ENCODE measurements at regions not wholly inside any gene's neighbourhood (a gene's known extent, or its start where the extent isn't known, plus 50 kb on each side); places are given as distances from the start of the nearest gene placed in this dataset.

DNA sequence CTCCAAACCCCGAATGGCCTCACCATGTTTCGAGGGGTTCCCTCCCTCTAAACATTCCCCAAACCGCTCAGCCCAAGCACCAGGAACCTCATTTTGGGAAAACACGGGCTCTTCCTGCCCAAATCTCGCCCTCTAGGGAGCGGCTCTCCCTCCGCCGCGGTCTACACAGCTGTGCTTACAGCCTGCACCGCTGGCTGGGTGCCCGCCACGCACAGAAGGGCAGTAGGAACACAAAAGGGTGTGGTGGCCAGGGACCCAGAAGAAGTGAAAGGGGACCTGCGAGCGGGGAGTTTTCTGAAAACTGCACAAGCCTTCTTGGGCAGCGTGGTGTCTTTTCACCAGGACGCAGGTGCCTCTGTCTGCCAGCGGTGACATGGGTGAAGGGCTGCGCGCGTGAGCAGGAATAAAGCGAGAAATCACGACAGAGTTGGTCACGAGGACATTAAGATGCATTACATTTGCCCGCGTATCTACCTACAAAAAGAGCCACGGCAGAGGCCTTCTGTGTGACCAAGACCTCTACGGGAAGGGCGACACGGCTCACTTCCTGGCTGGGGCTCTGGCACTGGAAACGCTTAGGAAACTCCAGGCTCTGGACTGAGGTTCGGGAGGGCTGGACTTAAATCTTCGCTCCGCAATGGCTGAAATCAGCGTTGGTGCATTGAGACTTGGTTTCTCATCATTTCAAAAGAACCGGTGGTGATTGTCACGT, 171.7 kb downstream of the LSM5 start:
- FAIRE-seq (no peak), DNase-seq (peak in 3 of 5 donors; percentile 27 to 63 (median 42))
- Histone ChIP-seq H3K9ac (ENCODE audit: low read length in 3 of 3) (no peak overlapping the region), H3K36me3 (ENCODE audit: control insufficient read depth in 2 of 3, insufficient read depth in 3 of 3, low read length in 3 of 3) (no peaks in the 10 kb centered on the region), H3K9me3 (ENCODE audit: control insufficient read depth in 2 of 3, insufficient read depth in 1 of 3, low read length in 3 of 3) (no peaks in the 10 kb centered on the region), H3K4me1 (ENCODE audit: control insufficient read depth in 2 of 3, insufficient read depth in 2 of 3, low read depth in 1 of 3, low read length in 3 of 3) (peaks cover 0 to 6% (median 4%) of the 10 kb centered on the region in 3 donors), H3K27ac (ENCODE audit: low read depth in 2 of 2, low read length in 2 of 2) (no peak overlapping the region), H3K4me3 (ENCODE audit: low read length in 3 of 3) (peak overlapping the region; percentile 1 to 53 (median 51)), H3K27me3 (ENCODE audit: control insufficient read depth, insufficient read depth, low read length) (no peaks in the 10 kb centered on the region)
- TF ChIP-seq, protein P1, sequence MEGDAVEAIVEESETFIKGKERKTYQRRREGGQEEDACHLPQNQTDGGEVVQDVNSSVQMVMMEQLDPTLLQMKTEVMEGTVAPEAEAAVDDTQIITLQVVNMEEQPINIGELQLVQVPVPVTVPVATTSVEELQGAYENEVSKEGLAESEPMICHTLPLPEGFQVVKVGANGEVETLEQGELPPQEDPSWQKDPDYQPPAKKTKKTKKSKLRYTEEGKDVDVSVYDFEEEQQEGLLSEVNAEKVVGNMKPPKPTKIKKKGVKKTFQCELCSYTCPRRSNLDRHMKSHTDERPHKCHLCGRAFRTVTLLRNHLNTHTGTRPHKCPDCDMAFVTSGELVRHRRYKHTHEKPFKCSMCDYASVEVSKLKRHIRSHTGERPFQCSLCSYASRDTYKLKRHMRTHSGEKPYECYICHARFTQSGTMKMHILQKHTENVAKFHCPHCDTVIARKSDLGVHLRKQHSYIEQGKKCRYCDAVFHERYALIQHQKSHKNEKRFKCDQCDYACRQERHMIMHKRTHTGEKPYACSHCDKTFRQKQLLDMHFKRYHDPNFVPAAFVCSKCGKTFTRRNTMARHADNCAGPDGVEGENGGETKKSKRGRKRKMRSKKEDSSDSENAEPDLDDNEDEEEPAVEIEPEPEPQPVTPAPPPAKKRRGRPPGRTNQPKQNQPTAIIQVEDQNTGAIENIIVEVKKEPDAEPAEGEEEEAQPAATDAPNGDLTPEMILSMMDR (IDR thresholded peaks at IDR 0.05; ENCODE audit: borderline replicate concordance, extremely low read depth, insufficient read depth), result no peak
- intact Hi-C loops (cut with DNase I), result no loop called here

DNA sequence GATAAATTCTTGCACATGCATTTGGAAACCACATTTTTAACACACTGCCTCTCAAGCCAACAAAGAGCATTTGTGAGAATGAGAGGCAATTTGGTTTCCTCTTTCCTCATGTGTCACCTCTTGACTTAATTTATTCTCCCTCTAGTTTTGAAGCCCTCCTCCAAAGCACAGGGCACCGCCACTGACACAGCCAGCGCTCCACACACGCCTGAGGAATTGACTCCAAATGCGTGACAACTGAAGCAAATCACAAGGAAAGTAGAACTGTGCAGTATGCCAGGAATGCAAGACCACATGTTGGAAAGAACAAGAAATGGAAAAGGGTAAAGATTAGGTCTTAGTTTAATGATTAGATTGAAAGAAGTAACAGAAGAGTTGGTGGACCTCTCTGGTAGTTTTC, 173.3 kb downstream of the LSM5 start:
- Histone ChIP-seq H3K4me1 (ENCODE audit: control insufficient read depth in 2 of 3, insufficient read depth in 2 of 3, low read depth in 1 of 3, low read length in 3 of 3) (peaks cover 0 to 6% (median 4%) of the 10 kb centered on the region in 3 donors), H3K4me3 (ENCODE audit: low read length in 3 of 3) (no peak overlapping the region), H3K27ac (ENCODE audit: low read depth in 2 of 2, low read length in 2 of 2) (no peak overlapping the region), H3K27me3 (ENCODE audit: control insufficient read depth, insufficient read depth, low read length) (no peaks in the 10 kb centered on the region), H3K36me3 (ENCODE audit: control insufficient read depth in 2 of 3, insufficient read depth in 3 of 3, low read length in 3 of 3) (no peaks in the 10 kb centered on the region), H3K9me3 (ENCODE audit: control insufficient read depth in 2 of 3, insufficient read depth in 1 of 3, low read length in 3 of 3) (no peaks in the 10 kb centered on the region), H3K9ac (ENCODE audit: low read length in 3 of 3) (no peak overlapping the region)
- TF ChIP-seq, protein P1 (IDR thresholded peaks at IDR 0.05; ENCODE audit: borderline replicate concordance, extremely low read depth, insufficient read depth), result no peak
- no peak for FAIRE-seq
- intact Hi-C loops (cut with DNase I), result no loop called here
- peak in 3 of 5 donors; percentile 17 to 43 (median 33) for DNase-seq

DNA sequence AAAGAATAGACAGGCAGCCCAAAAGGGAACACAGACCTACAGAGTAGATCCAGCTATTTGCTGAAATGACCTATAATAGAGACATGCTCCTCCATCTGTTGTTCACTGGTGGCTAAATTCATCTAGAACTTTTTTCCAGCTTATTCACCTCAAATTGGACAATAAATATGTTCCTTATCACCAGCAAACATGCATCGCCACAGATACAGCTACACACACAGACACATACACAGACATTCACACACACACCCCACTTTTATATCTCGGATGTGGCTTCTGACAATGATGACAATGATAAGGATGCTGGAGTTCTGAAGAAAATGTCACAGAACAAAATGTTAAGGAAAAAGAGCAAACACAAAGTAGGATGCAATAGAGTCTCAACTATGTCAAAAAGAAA, 175.4 kb downstream of the LSM5 start:
- Histone ChIP-seq H3K4me1 (ENCODE audit: control insufficient read depth in 2 of 3, insufficient read depth in 2 of 3, low read depth in 1 of 3, low read length in 3 of 3) (peaks cover 0 to 6% (median 4%) of the 10 kb centered on the region in 3 donors), H3K9ac (ENCODE audit: low read length in 3 of 3) (no peak overlapping the region), H3K4me3 (ENCODE audit: low read length in 3 of 3) (no peak overlapping the region), H3K36me3 (ENCODE audit: control insufficient read depth in 2 of 3, insufficient read depth in 3 of 3, low read length in 3 of 3) (no peaks in the 10 kb centered on the region), H3K9me3 (ENCODE audit: control insufficient read depth in 2 of 3, insufficient read depth in 1 of 3, low read length in 3 of 3) (no peaks in the 10 kb centered on the region), H3K27me3 (ENCODE audit: control insufficient read depth, insufficient read depth, low read length) (no peaks in the 10 kb centered on the region), H3K27ac (ENCODE audit: low read depth in 2 of 2, low read length in 2 of 2) (no peak overlapping the region)
- no peak for FAIRE-seq
- TF ChIP-seq, protein P1 (IDR thresholded peaks at IDR 0.05; ENCODE audit: borderline replicate concordance, extremely low read depth, insufficient read depth), result no peak
- intact Hi-C loops (cut with DNase I), result no loop called here
- no peak for DNase-seq
